GM19023 (cell line): ENCODE measurements at regions not wholly inside any gene's neighbourhood (a gene's known extent, or its start where the extent isn't known, plus 50 kb on each side); places are given as distances from the start of the nearest gene placed in this dataset.

Experiments used
- ATAC-seq: cut with Tn5 transposase; IDR thresholded peaks from one replicate; pipeline ENCODE4 v1.9.1; 2021; ENCODE audit warnings: mild to moderate bottlenecking, moderate library complexity; ENCODE audit not compliant: unreplicated experiment

GRCh38 chr5:74145951-74146350 lies 494.6 kb downstream of the ENC1 start:
- no peak for ATAC-seq

GRCh38 chr5:74143721-74144330 lies 496.7 kb downstream of the ENC1 start:
- no peak for ATAC-seq

DNA sequence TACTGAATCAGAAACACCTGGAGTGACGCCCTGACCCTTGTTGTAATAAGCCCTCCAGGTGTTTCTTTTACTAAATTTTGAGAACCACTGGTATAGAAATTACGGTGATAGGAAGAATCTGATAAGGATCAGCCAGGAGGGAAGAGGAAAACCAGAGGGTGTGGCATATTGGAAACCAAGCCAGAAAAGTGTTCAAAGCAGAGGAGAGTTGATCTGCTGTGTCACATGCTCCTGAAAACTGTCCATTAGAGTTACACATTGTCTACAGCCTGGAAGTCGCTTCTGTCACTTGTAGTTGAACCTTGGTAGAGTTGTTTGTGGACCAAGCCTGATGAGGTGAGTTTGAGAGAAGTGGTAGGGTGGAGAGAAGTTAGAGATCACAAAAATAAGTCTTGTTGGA lies 497.4 kb downstream of the ENC1 start:
- no peak for ATAC-seq

DNA sequence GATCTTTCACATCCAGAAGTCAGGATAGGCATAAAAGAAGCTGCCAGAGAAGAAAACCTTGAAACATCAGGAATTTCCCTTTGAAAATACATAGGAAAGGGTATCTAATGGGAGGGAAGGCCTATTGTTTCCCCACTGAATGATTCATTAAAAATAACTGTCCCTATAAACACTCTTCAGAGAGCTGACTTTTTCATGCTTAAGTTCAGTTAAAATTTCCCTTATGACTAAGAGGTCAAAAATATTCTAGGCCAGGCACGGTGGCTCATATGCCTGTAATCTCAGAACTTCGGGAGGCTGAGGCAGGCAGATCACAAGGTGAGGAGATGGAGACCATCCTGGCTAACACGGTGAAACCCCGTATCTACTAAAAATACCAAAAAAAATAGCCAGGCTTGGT lies 499.5 kb downstream of the ENC1 start:
- ATAC-seq: no peak

GRCh38 chr5:74140409-74140808 lies 500.1 kb downstream of the ENC1 start:
- no peak for ATAC-seq

GRCh38 chr5:74139589-74139988 lies 500.9 kb downstream of the ENC1 start:
- ATAC-seq: no peak

DNA sequence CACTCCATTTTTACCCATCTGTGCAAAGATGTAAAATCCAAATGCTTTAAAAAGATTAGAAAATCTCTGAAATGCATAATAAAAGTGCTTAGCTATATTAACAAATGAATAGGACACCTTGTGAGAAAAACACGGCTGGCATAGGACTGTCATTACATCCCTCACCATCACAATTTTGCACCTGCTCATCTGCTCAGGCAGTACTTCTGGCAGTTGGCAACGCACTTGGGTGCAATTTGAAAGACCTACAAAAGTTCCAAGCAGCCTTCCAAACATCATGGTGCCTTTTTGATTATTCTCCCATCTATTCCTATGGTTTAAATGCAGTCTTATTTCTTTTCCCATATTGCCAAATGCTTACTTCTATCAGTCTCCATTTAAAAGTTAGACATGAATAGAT lies 501.8 kb downstream of the ENC1 start:
- ATAC-seq: no peak

GRCh38 chr5:74136276-74136825 lies 504.2 kb downstream of the ENC1 start:
- ATAC-seq: no peak

- ATAC-seq: no peak
Observed at GRCh38 chr5:74135033-74135432, 505.5 kb downstream of the ENC1 start.

DNA sequence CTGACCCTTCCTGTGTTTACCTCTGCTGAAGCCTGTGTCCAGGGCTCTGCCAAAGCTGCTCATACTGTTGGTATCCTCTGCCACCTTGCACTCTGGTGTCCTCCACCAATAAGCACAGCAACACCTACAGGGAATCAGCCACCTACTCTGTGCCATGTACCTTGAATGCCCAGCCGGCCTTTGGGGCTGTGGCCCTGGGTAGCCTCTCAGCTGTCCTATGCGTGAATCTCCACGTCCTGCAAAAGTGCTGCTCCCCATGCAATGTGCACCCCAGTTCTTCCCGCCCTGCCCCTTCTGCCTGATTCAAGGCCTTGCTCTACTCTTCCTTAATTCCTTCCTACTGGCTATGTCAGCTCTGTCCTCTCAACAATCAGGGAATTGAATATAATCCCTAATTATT lies 506.5 kb downstream of the ARHGEF28 start:
- ATAC-seq: no peak

- no peak for ATAC-seq
Observed at GRCh38 chr5:74131250-74131649, 505.3 kb downstream of the ARHGEF28 start.

DNA sequence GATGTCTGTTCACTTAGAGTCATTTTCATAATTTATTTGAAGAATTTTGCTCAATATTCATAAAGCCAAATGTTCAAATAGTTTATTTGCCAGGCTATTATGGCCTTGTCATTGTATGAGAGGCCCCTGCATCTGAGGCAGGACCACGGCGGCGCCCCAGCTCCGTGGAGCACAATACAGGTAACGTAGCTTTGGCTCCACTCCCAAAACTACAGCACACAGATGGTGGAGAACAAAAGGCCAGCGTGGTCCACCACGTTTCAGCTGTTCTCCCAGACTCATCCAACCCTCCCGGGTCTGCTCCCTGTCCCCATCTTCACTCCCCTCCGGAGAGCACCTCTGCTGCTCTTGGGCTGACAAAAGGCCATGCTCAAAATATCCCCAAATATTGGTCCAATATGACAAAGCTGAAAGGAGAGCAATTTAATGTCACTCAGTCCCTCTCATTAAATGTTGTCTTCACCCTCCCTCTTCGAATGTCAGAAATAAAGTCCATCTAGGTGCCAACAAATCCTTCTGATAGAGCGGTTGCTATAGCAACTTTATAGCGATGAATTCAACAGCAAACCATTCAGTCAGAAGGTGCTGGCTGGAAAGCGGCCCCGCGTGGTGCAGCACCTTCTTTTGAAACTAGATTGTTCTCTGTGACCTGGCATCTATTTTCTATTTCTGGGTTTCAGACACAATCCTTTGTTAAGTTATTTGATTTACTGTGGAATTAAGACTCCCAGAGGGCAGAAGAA lies 504.3 kb downstream of the ARHGEF28 start:
- ATAC-seq: no peak

DNA sequence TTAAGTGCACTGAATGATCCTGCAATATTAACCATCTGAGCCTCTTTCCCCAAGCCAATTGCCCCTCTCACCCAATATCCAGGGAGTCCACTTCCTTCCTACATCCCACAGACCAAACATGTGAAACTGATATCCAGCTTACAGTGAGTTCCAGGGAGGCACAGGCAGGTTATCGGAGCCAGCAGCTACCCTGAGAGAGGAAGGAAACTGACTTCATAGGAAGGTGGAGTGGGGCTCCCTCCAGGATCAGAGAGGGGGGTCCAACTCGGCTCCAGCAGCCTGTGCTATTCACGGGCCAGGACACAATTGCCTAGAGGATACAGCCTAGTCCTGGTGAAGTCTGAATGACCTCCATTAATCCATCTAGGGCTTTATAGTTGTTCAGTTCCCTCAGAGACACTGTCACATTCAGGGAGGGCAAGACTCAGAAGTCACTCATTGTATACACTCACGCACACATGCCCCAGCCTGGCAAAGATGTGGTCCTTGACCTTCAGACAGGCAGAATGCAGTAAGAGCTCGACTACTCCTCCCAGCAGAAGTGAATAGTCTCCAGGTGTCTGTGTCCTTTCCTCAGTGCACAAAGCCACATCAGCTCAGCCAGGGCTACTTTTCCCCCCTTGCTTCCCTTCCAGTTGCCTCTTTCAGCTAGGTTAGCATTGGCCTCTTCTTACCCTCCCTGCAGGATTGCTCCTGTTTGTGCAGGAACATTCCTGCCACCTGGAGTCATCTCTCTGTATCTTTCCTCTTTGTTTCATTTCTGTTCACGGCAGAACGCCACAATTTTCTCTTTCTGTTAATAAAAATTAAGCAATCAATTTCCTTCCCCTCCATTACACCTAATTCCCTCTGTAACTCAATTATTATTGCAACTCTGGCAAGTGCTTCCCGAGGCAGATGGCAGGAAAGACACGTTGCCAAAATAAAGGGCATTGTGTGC lies 501.7 kb downstream of the ARHGEF28 start:
- ATAC-seq: no peak

- ATAC-seq: no peak
Observed at GRCh38 chr5:74126294-74126693, 500.3 kb downstream of the ARHGEF28 start.

GRCh38 chr5:74124826-74125225 lies 498.8 kb downstream of the ARHGEF28 start:
- no peak for ATAC-seq

DNA sequence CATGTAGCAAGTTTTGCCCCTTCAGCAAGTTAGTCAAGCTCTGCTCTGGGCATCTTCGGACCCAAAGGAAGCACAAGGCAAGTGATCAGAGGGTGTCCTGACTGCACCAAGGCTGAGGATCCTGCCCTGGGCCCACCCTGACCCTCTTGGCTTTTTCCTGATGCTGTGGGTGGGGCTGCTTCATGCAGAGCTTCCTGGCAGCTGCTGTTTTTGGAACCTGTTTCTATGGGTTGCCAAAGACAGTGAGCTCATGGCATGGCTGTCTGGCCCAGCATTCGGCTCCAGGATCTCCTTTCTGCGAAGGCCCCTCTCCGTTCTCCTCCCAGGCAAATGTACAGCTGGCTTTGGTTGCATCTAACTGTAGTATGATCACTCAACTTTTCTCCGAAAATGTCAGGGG lies 497.9 kb downstream of the ARHGEF28 start:
- no peak for ATAC-seq

GRCh38 chr5:74122979-74123590 lies 497.1 kb downstream of the ARHGEF28 start:
- ATAC-seq: no peak

- no peak for ATAC-seq
Observed at GRCh38 chr5:74122175-74122574, 496.2 kb downstream of the ARHGEF28 start.

DNA sequence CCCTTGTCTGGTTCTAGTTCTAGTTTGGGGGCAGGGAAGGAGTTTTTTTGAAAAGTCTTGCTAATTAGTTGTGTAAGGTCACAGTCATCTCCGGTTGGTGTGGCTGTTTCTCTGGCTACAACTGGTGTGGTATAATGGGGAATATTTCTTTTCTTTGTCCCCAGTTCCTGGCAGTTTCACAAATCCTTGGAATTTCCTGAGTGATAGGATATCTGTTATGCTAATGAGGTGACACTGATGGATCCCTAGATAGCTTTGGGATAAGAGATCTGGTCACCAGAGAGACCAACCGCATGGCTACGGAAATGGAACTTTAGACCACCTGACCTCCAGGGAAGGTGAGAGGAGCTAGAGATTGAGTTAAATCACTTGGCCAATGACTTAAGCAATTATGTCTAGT lies 494.6 kb downstream of the ARHGEF28 start:
- no peak for ATAC-seq

DNA sequence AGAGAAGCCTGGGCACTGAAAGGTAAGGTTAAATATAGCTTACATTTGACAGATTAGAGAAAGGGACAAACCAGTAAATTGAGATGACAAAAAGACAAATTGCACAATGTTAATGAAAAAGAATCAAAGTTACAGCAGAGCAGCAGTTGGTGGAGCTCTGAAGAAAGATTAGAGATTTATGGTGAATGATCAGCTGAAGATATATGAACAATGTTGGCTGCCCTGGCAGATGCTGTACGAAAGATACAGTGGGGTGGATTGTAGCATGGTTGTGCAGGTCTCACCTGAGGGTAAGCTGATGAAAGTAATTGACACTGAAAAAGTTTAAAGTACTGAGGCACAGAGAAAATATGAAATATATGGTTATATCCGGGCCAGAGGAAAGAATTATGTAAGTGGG lies 492.1 kb downstream of the ARHGEF28 start:
- no peak for ATAC-seq

DNA sequence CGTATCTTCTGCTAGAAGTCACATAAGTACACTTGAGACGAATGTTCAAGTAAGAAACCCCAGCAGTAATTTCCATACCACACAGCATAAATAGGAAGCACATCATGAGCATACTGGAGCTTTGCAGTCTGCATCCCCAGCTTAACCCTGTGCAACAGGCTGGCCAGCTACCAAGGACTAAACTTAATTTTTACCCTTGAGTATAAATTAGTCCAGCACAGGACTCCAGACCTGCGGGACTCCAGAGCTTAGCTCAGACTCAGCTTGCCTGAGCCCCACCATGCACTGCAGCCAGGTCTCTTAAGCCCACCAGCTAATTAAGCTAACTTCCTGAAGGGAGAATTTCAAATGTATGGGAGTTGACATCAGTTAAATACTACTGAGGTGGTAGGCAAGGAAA lies 491.0 kb downstream of the ARHGEF28 start:
- no peak for ATAC-seq
